ENCODE measurements at regions not wholly inside any gene's neighbourhood (a gene's known extent, or its start where the extent isn't known, plus 50 kb on each side); places are given as distances from the start of the nearest gene placed in this dataset.

- no peaks in the 10 kb centered on the region for H3K27me3 Mint-ChIP-seq
- H3K9me3 Mint-ChIP-seq, result no peaks in the 10 kb centered on the region
- no peak for ATAC-seq
- no peaks in the 10 kb centered on the region for H3K36me3 Mint-ChIP-seq
- no peak overlapping the region for H3K27ac Mint-ChIP-seq
- no peak overlapping the region for H3K4me3 Mint-ChIP-seq
- H3K4me1 Mint-ChIP-seq, result no peaks in the 10 kb centered on the region
Measured at GRCh38 chr9:26335116-26335515, 557.5 kb downstream of the CAAP1 start.

DNA sequence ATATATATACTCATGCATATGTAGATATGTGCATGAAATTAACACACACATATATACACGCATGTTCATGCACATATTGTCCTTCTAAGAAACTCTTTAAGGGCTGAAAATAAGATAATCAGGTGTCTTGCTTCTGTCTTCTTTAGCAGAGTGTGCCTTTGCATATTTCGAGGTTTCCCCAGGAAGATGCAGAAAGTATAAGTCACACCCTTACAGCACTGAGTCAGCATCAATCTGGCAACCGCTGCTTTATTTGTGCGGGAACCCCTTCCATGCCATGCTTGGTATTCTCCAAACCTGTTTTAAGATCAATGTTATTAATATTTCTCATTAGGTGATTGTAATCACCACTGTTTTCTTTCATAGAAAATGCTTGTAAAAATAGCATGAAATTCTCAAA lies 557.9 kb downstream of the CAAP1 start:
- Mint-ChIP-seq H3K4me3 (no peak overlapping the region), H3K4me1 (no peaks in the 10 kb centered on the region), H3K9me3 (no peaks in the 10 kb centered on the region), H3K36me3 (no peaks in the 10 kb centered on the region), H3K27ac (no peak overlapping the region), H3K27me3 (no peaks in the 10 kb centered on the region)
- ATAC-seq, result no peak

DNA sequence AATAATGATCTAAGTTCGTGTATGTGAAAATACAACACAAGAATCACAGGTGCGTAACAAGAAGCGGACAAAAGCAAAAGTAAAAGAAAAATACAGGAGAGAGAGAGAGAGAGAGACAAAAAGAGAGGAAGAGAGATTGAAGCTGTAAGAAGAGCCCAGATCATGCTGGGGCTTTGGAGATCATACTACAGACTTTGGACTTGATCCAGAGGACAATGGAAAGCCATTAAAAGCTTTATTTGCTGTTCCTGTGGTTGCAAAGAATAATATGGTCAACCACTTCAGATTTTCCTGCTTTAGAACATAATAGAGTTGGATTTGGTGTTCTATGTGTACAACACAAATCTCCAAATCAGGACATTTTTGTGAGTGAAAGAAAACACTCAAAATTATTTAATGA lies 561.4 kb downstream of the CAAP1 start:
- ATAC-seq, result no peak
- no peaks in the 10 kb centered on the region for H3K9me3 Mint-ChIP-seq
- no peak overlapping the region for H3K27ac Mint-ChIP-seq
- H3K4me3 Mint-ChIP-seq, result no peak overlapping the region
- H3K36me3 Mint-ChIP-seq, result no peaks in the 10 kb centered on the region
- H3K4me1 Mint-ChIP-seq, result no peaks in the 10 kb centered on the region
- H3K27me3 Mint-ChIP-seq, result no peaks in the 10 kb centered on the region

- ATAC-seq, result peak; percentile 6
- no peak overlapping the region for H3K4me3 Mint-ChIP-seq
- H3K36me3 Mint-ChIP-seq, result no peaks in the 10 kb centered on the region
- no peaks in the 10 kb centered on the region for H3K4me1 Mint-ChIP-seq
- H3K27ac Mint-ChIP-seq, result no peak overlapping the region
- no peaks in the 10 kb centered on the region for H3K9me3 Mint-ChIP-seq
- no peaks in the 10 kb centered on the region for H3K27me3 Mint-ChIP-seq
Measured at GRCh38 chr9:26329974-26330373, 562.6 kb downstream of the CAAP1 start.

DNA sequence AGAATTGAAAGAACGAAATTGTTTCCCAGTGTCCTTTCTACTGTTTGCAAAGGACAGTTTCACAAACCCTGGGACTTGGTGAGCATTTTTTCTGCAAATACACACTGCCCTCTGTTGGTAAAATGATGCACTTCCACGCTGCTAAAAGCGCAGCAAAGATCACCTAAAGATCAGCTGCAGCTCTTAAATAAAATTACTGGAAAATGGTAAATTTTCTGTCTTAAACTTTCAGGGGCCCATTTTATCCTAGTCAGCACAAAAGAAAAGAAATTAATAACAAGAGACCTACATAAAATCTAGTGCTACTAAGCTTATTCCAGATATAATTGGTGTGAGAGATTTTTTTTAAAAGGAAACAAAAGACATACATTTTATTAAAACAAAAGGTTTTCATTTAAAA lies 566.0 kb downstream of the CAAP1 start:
- no peak overlapping the region for H3K4me3 Mint-ChIP-seq
- no peak for ATAC-seq
- no peak overlapping the region for H3K27ac Mint-ChIP-seq
- no peaks in the 10 kb centered on the region for H3K9me3 Mint-ChIP-seq
- no peaks in the 10 kb centered on the region for H3K36me3 Mint-ChIP-seq
- H3K4me1 Mint-ChIP-seq, result no peaks in the 10 kb centered on the region
- H3K27me3 Mint-ChIP-seq, result no peaks in the 10 kb centered on the region

- H3K4me3 Mint-ChIP-seq, result no peak overlapping the region
- no peaks in the 10 kb centered on the region for H3K9me3 Mint-ChIP-seq
- H3K4me1 Mint-ChIP-seq, result no peaks in the 10 kb centered on the region
- no peaks in the 10 kb centered on the region for H3K36me3 Mint-ChIP-seq
- no peak for ATAC-seq
- no peak overlapping the region for H3K27ac Mint-ChIP-seq
- H3K27me3 Mint-ChIP-seq, result no peaks in the 10 kb centered on the region
Measured at GRCh38 chr9:26325444-26325829, 567.2 kb downstream of the CAAP1 start.

DNA sequence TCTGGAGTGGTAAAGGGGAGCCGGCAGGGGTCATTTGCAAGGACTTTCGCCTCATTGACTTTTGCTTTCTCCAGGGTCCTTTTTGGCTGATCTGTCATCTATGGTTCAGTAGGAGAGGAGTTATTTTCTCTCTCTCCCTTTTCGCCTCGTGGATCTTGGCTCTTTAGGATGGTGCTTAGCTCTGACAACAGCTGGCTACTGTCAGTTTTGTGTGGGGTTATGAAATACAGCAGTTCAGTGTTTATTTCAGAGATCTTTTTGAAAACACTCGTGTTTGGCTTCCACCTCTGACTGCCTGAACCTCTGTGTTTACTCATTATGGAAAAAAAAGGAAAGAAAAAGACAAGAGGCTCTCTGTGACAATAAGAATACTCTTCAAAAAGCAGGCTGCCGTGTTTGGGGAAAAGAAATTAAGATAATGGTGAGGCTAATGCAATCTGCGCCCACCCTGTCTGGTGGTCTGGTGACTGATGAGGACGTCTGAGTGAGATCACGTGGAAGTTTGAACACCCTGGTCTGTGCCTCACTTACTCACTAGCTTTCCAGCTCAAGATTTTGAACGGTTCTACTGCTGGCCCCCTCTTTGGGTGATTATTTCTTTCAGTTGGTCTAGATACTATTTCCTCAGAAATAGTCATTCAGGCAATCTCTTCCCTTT lies 567.7 kb downstream of the CAAP1 start:
- Mint-ChIP-seq H3K36me3 (no peaks in the 10 kb centered on the region), H3K4me3 (no peak overlapping the region), H3K27me3 (no peaks in the 10 kb centered on the region), H3K4me1 (no peaks in the 10 kb centered on the region), H3K27ac (no peak overlapping the region), H3K9me3 (no peaks in the 10 kb centered on the region)
- ATAC-seq, result no peak

GRCh38 chr9:26321935-26322334 lies 570.7 kb downstream of the CAAP1 start:
- Mint-ChIP-seq H3K9me3 (no peaks in the 10 kb centered on the region), H3K4me3 (no peak overlapping the region), H3K27ac (no peak overlapping the region), H3K36me3 (no peaks in the 10 kb centered on the region), H3K4me1 (no peaks in the 10 kb centered on the region), H3K27me3 (no peaks in the 10 kb centered on the region)
- ATAC-seq, result no peak

- no peak for ATAC-seq
- Mint-ChIP-seq H3K36me3 (no peaks in the 10 kb centered on the region), H3K27ac (no peak overlapping the region), H3K4me3 (no peak overlapping the region), H3K9me3 (no peaks in the 10 kb centered on the region), H3K27me3 (no peaks in the 10 kb centered on the region), H3K4me1 (no peaks in the 10 kb centered on the region)
Measured at GRCh38 chr9:26319859-26320258, 572.7 kb downstream of the CAAP1 start.

- Mint-ChIP-seq H3K27ac (no peak overlapping the region), H3K27me3 (no peaks in the 10 kb centered on the region), H3K4me1 (no peaks in the 10 kb centered on the region), H3K4me3 (no peak overlapping the region), H3K36me3 (no peaks in the 10 kb centered on the region), H3K9me3 (peaks cover 3% of the 10 kb centered on the region)
- ATAC-seq, result no peak
Measured at GRCh38 chr9:26313108-26313507, 579.5 kb downstream of the CAAP1 start.

GRCh38 chr9:26311463-26311995 lies 581.1 kb downstream of the CAAP1 start:
- Mint-ChIP-seq H3K27me3 (no peaks in the 10 kb centered on the region), H3K27ac (no peak overlapping the region), H3K4me1 (no peaks in the 10 kb centered on the region), H3K9me3 (peaks cover 9% of the 10 kb centered on the region), H3K4me3 (no peak overlapping the region), H3K36me3 (no peaks in the 10 kb centered on the region)
- ATAC-seq, result no peak

DNA sequence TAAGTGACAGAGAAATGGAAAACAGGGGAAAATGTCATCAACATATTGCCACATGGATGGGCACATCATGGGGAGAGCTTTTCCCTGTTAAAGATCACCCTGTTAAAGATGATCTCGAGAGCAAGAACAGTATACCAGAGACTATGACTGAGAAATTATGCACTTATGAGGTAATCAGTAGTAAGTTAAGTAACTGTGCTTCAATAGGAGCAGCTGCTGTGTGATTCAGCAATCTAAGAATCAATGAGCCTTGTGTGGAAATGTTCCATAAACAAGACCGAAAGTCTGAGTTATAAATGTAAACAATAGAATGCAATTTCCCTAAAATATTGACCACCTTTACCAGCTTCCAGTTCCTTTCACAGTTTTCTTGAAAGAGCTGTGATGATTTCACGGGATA lies 582.3 kb downstream of the CAAP1 start:
- no peak overlapping the region for H3K4me3 Mint-ChIP-seq
- no peak for ATAC-seq
- H3K4me1 Mint-ChIP-seq, result no peaks in the 10 kb centered on the region
- no peak overlapping the region for H3K27ac Mint-ChIP-seq
- H3K9me3 Mint-ChIP-seq, result peaks cover 9% of the 10 kb centered on the region
- H3K36me3 Mint-ChIP-seq, result no peaks in the 10 kb centered on the region
- H3K27me3 Mint-ChIP-seq, result no peaks in the 10 kb centered on the region

DNA sequence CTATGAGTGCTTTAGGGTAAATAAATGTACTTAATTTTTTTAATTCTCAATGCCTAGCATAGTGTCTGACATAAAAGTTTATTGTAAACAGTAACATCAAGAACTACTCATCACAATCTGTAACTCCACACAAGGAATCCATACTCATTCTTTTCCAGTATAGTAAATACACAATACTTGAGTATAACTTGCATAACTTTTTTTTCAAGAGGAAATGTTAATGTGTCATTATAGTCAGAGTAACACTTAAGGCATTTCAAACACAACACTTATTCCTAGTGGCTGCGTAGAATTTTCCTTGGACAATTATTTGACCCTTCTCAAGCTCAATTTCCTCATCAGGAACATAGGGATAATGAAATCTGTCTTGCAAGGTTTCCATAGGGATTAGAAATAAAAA lies 584.3 kb downstream of the CAAP1 start:
- no peak for ATAC-seq
- no peaks in the 10 kb centered on the region for H3K36me3 Mint-ChIP-seq
- no peaks in the 10 kb centered on the region for H3K27me3 Mint-ChIP-seq
- H3K4me1 Mint-ChIP-seq, result no peaks in the 10 kb centered on the region
- H3K4me3 Mint-ChIP-seq, result no peak overlapping the region
- H3K27ac Mint-ChIP-seq, result no peak overlapping the region
- H3K9me3 Mint-ChIP-seq, result peaks cover 9% of the 10 kb centered on the region

DNA sequence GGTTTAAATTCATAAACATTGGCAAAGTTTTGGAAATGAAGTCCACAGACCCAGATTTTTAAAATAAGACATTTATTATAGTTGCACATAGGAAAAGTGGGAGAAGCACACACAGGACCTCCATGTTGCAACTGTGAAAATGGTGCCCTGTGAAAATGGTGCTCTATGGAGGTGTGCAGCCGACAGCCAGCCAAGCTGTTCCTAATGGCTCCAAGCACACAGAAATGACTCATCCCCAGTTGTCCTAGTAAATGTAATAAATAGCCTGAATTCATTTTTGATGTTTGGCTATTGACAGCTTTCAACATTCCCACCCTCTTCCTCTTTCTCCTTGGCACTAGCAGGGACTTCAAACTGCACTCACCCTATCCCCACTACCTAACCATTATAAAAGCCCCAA lies 590.9 kb downstream of the CAAP1 start:
- H3K9me3 Mint-ChIP-seq, result peaks cover 1% of the 10 kb centered on the region
- H3K4me1 Mint-ChIP-seq, result no peaks in the 10 kb centered on the region
- H3K27ac Mint-ChIP-seq, result no peak overlapping the region
- no peaks in the 10 kb centered on the region for H3K27me3 Mint-ChIP-seq
- ATAC-seq, result no peak
- H3K4me3 Mint-ChIP-seq, result no peak overlapping the region
- no peaks in the 10 kb centered on the region for H3K36me3 Mint-ChIP-seq

GRCh38 chr9:26301046-26301445 lies 591.6 kb downstream of the CAAP1 start:
- no peaks in the 10 kb centered on the region for H3K4me1 Mint-ChIP-seq
- H3K4me3 Mint-ChIP-seq, result no peak overlapping the region
- no peak for ATAC-seq
- no peak overlapping the region for H3K27ac Mint-ChIP-seq
- no peaks in the 10 kb centered on the region for H3K9me3 Mint-ChIP-seq
- no peaks in the 10 kb centered on the region for H3K27me3 Mint-ChIP-seq
- H3K36me3 Mint-ChIP-seq, result no peaks in the 10 kb centered on the region

DNA sequence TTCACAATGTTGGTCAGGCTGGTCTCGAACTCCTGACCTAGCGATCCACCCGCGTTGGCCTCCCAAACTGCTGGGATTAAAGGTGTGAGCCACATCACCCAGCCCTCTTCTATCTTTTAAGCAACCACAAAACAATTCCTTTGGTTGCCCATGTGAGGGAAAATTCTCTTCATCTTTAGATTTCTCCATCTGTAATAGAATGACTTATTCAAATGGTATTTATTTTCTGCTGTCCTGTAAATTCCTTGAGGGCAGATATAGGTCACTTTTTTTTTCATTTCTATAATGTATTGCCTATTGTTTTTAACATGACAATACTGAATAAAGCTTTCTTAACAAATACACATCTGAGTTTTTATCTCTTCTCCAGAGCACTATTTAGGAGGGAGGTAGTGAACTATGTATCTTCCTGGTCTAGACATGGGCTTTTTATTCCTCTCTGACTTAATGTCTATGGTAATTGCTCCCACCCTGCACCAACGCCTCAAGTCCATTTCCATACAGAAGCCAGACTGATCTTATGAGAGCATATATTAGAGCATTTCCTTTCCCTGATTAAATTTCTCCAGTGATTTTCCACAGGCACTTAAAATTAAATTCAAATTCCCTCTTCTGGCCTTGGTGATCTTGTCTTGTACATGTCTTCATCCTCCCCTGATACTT lies 595.6 kb downstream of the CAAP1 start:
- no peak overlapping the region for H3K27ac Mint-ChIP-seq
- no peaks in the 10 kb centered on the region for H3K4me1 Mint-ChIP-seq
- ATAC-seq, result no peak
- H3K9me3 Mint-ChIP-seq, result no peaks in the 10 kb centered on the region
- H3K36me3 Mint-ChIP-seq, result no peaks in the 10 kb centered on the region
- H3K4me3 Mint-ChIP-seq, result no peak overlapping the region
- H3K27me3 Mint-ChIP-seq, result no peaks in the 10 kb centered on the region
